GM21576 (cell line): ENCODE measurements at regions not wholly inside any gene's neighbourhood (a gene's known extent, or its start where the extent isn't known, plus 50 kb on each side); places are given as distances from the start of the nearest gene placed in this dataset.

ENCODE experiments used
- ATAC-seq: cut with Tn5 transposase; IDR thresholded peaks from one replicate; pipeline ENCODE4 v1.9.1; 2021; ENCODE audit warnings: mild to moderate bottlenecking, moderate library complexity; ENCODE audit not compliant: unreplicated experiment

GRCh38 chr11:97968071-97968470 is 1052.7 kb upstream of the CNTN5 start:
- no peak for ATAC-seq

GRCh38 chr11:97972731-97973130 is 1048.0 kb upstream of the CNTN5 start:
- ATAC-seq: no peak

GRCh38 chr11:97973352-97973857 is 1047.3 kb upstream of the CNTN5 start:
- no peak for ATAC-seq

GRCh38 chr11:97974798-97975498 is 1045.8 kb upstream of the CNTN5 start:
- no peak for ATAC-seq

- no peak for ATAC-seq
Observed at GRCh38 chr11:97977726-97978125, 1043.0 kb upstream of the CNTN5 start.

GRCh38 chr11:97979741-97980140 is 1041.0 kb upstream of the CNTN5 start:
- ATAC-seq: no peak

- no peak for ATAC-seq
Observed at GRCh38 chr11:97982512-97982911, 1038.2 kb upstream of the CNTN5 start.

GRCh38 chr11:97989121-97989520 is 1031.6 kb upstream of the CNTN5 start:
- ATAC-seq: no peak

- no peak for ATAC-seq
Observed at GRCh38 chr11:97990162-97990920, 1030.4 kb upstream of the CNTN5 start.

- no peak for ATAC-seq
Observed at GRCh38 chr11:97993562-97993961, 1027.2 kb upstream of the CNTN5 start.

- ATAC-seq: no peak
Observed at GRCh38 chr11:97995874-97996273, 1024.9 kb upstream of the CNTN5 start.

- ATAC-seq: no peak
Observed at GRCh38 chr11:97996762-97997161, 1024.0 kb upstream of the CNTN5 start.

GRCh38 chr11:98003606-98004371 is 1017.0 kb upstream of the CNTN5 start:
- ATAC-seq: no peak

GRCh38 chr11:98007072-98007471 is 1013.7 kb upstream of the CNTN5 start:
- ATAC-seq: no peak

GRCh38 chr11:98027652-98028051 is 993.1 kb upstream of the CNTN5 start:
- no peak for ATAC-seq

GRCh38 chr11:98029832-98030231 is 990.9 kb upstream of the CNTN5 start:
- no peak for ATAC-seq

GRCh38 chr11:98036810-98037209 is 983.9 kb upstream of the CNTN5 start:
- no peak for ATAC-seq

GRCh38 chr11:98040061-98040808 is 980.5 kb upstream of the CNTN5 start:
- no peak for ATAC-seq

- no peak for ATAC-seq
Observed at GRCh38 chr11:98047647-98048046, 973.1 kb upstream of the CNTN5 start.

- ATAC-seq: no peak
Observed at GRCh38 chr11:98053851-98054250, 966.9 kb upstream of the CNTN5 start.

GRCh38 chr11:98056945-98057344 is 963.8 kb upstream of the CNTN5 start:
- no peak for ATAC-seq
